ENCODE measurements at regions not wholly inside any gene's neighbourhood (a gene's known extent, or its start where the extent isn't known, plus 50 kb on each side); places are given as distances from the start of the nearest gene placed in this dataset.

- no peak for TF ChIP-seq POLR2A (IDR thresholded peaks at IDR 0.05)
- TF ChIP-seq POLR2AphosphoS5 (IDR thresholded peaks at IDR 0.05), result no peak
- no peak for TF ChIP-seq CTCF (IDR thresholded peaks at IDR 0.05)
- no peak for TF ChIP-seq EP300 (IDR thresholded peaks at IDR 0.05)
- Histone ChIP-seq H3K36me3 (no peaks in the 10 kb centered on the region), H3K9me3 (no peaks in the 10 kb centered on the region), H3K27ac (no peak overlapping the region), H3K4me3 (no peak overlapping the region), H3K4me1 (no peaks in the 10 kb centered on the region), H3K27me3 (no peaks in the 10 kb centered on the region)
- WGBS, 2 donors (ENCODE audit: low coverage in 1 of 2), result 63 to 72% methylated on average over 3 to 4 of the region's 4 CpGs
- no peak for ATAC-seq
These were observed 169.3 kb downstream of the KCNE4 start for GRCh38 chr2:223221139-223221835.

- WGBS, 2 donors (ENCODE audit: low coverage in 1 of 2), result 40 to 44% methylated on average over 2 of the region's 2 CpGs
- no peak for ATAC-seq
- H3K4me1 ChIP-seq, result no peaks in the 10 kb centered on the region
- TF ChIP-seq CTCF (IDR thresholded peaks at IDR 0.05), result no peak
- no peak for TF ChIP-seq EP300 (IDR thresholded peaks at IDR 0.05)
- TF ChIP-seq POLR2AphosphoS5 (IDR thresholded peaks at IDR 0.05), result no peak
- no peak for TF ChIP-seq POLR2A (IDR thresholded peaks at IDR 0.05)
- no peaks in the 10 kb centered on the region for H3K36me3 ChIP-seq
- no peaks in the 10 kb centered on the region for H3K27me3 ChIP-seq
- H3K27ac ChIP-seq, result no peak overlapping the region
- H3K9me3 ChIP-seq, result no peaks in the 10 kb centered on the region
- no peak overlapping the region for H3K4me3 ChIP-seq
These were observed 170.4 kb downstream of the KCNE4 start for GRCh38 chr2:223222397-223222796.

GRCh38 chr2:223223156-223223555 lies 171.2 kb downstream of the KCNE4 start:
- H3K4me1 ChIP-seq, result no peaks in the 10 kb centered on the region
- whole genome bisulfite sequencing, 2 donors (ENCODE audit: low coverage in 1 of 2), result 38 to 60% methylated on average over 1 of the region's 1 CpG
- no peaks in the 10 kb centered on the region for H3K27me3 ChIP-seq
- TF ChIP-seq CTCF (IDR thresholded peaks at IDR 0.05) (no peak), POLR2A (IDR thresholded peaks at IDR 0.05) (no peak), POLR2AphosphoS5 (IDR thresholded peaks at IDR 0.05) (no peak), EP300 (IDR thresholded peaks at IDR 0.05) (no peak)
- ATAC-seq, result no peak
- no peaks in the 10 kb centered on the region for H3K9me3 ChIP-seq
- no peak overlapping the region for H3K27ac ChIP-seq
- no peak overlapping the region for H3K4me3 ChIP-seq
- no peaks in the 10 kb centered on the region for H3K36me3 ChIP-seq

- no peak for ATAC-seq
- no peaks in the 10 kb centered on the region for H3K9me3 ChIP-seq
- no peaks in the 10 kb centered on the region for H3K36me3 ChIP-seq
- no peak overlapping the region for H3K4me3 ChIP-seq
- H3K27me3 ChIP-seq, result no peaks in the 10 kb centered on the region
- TF ChIP-seq EP300 (IDR thresholded peaks at IDR 0.05), result no peak
- TF ChIP-seq CTCF (IDR thresholded peaks at IDR 0.05), result no peak
- no peak for TF ChIP-seq POLR2A (IDR thresholded peaks at IDR 0.05)
- TF ChIP-seq POLR2AphosphoS5 (IDR thresholded peaks at IDR 0.05), result no peak
- H3K27ac ChIP-seq, result no peak overlapping the region
- H3K4me1 ChIP-seq, result no peaks in the 10 kb centered on the region
- 97 to 100% methylated on average over 3 of the region's 3 CpGs for WGBS, 2 donors (ENCODE audit: low coverage in 1 of 2)
These were observed 173.3 kb downstream of the KCNE4 start for GRCh38 chr2:223225266-223225665.

GRCh38 chr2:223226264-223226663 lies 174.3 kb downstream of the KCNE4 start:
- H3K27me3 ChIP-seq, result no peaks in the 10 kb centered on the region
- ATAC-seq, result no peak
- no peak overlapping the region for H3K27ac ChIP-seq
- WGBS, 2 donors (ENCODE audit: low coverage in 1 of 2), result 50 to 80% methylated on average over 1 of the region's 1 CpG
- no peak overlapping the region for H3K4me3 ChIP-seq
- TF ChIP-seq CTCF (IDR thresholded peaks at IDR 0.05) (no peak), EP300 (IDR thresholded peaks at IDR 0.05) (no peak), POLR2A (IDR thresholded peaks at IDR 0.05) (no peak), POLR2AphosphoS5 (IDR thresholded peaks at IDR 0.05) (no peak)
- H3K36me3 ChIP-seq, result no peaks in the 10 kb centered on the region
- H3K9me3 ChIP-seq, result no peaks in the 10 kb centered on the region
- H3K4me1 ChIP-seq, result no peaks in the 10 kb centered on the region
